C4-2B (cell line): ENCODE measurements at regions not wholly inside any gene's neighbourhood (a gene's known extent, or its start where the extent isn't known, plus 50 kb on each side); places are given as distances from the start of the nearest gene placed in this dataset.

Source experiments
- H3K27ac ChIP-seq: fragments of 450-650 bp; 2 replicates; pipeline ENCODE4 v1.5.1; 2017
- ZFX ChIP-seq: fragments of 450-650 bp; IDR thresholded peaks from 2 replicates; pipeline ENCODE4 v1.6.1; 2017
- TF ChIP-seq, protein P1 (sequence below): fragments of 450-650 bp; conservative IDR thresholded peaks from 2 replicates; pipeline ENCODE4 v1.5.1; 2017; ENCODE audit warnings: mild to moderate bottlenecking

DNA sequence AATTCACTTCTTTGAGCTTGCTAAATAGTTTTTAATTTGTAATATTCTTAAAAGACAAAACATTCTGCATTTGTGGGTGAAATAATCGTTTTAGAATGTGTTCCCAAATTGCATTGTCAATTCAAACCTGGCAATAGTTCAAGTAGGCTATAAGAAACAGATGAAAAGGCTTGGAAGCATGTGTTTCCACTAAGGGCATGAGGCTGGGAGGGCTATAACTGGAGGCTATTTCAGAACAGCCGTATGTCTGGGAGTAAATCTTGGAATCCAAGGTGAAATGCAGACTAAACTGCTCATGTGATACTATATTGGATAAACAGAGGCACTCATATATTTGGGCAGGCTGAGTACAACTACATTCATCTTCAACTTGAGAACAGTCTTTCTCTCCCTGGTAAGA lies 117.4 kb upstream of the GRPR start:
- TF ChIP-seq, protein P1, sequence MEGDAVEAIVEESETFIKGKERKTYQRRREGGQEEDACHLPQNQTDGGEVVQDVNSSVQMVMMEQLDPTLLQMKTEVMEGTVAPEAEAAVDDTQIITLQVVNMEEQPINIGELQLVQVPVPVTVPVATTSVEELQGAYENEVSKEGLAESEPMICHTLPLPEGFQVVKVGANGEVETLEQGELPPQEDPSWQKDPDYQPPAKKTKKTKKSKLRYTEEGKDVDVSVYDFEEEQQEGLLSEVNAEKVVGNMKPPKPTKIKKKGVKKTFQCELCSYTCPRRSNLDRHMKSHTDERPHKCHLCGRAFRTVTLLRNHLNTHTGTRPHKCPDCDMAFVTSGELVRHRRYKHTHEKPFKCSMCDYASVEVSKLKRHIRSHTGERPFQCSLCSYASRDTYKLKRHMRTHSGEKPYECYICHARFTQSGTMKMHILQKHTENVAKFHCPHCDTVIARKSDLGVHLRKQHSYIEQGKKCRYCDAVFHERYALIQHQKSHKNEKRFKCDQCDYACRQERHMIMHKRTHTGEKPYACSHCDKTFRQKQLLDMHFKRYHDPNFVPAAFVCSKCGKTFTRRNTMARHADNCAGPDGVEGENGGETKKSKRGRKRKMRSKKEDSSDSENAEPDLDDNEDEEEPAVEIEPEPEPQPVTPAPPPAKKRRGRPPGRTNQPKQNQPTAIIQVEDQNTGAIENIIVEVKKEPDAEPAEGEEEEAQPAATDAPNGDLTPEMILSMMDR, result no peak
- no peak for TF ChIP-seq ZFX
- H3K27ac ChIP-seq, result no peak overlapping the region

DNA sequence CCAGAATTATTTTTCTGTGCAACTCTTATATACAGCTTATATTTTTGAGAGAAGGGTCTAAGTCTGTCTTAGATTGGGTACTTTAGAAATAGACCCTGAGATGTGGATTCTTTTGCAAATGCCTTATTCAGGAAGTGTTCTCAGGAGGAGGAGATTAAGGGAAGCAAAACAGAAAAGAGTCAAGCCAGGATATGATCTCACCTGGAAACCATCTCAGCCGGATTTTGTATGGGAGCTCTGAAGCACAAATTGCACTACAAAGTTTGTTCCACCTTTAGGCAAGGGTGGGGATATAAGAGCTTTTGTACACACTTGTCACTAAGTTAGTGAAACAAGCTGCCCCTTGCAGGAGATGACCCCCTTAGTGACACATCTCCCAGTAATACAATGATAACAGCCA lies 121.2 kb upstream of the GRPR start:
- TF ChIP-seq ZFX, result no peak
- TF ChIP-seq, protein P1, result no peak
- H3K27ac ChIP-seq, result no peak overlapping the region

DNA sequence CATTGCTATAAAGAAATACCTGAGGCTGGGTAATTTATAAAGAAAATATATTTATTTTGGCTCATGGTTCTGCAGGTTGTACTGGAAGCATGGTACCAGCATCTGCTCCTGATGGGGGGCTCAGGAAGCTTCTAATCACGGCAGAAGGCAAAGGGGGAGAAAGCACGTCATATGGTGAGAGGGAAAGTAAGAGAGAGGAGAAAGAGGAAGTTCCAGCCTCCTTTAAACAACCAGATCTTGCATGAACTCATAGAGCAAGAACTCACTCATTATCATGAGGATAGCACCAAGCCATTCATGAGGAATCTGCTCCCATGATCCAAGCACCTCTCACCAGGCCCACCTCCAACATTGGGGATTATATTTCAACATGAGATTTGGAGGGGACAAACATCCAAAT lies 125.0 kb upstream of the GRPR start:
- no peak overlapping the region for H3K27ac ChIP-seq
- TF ChIP-seq, protein P1, result no peak
- TF ChIP-seq ZFX, result no peak

DNA sequence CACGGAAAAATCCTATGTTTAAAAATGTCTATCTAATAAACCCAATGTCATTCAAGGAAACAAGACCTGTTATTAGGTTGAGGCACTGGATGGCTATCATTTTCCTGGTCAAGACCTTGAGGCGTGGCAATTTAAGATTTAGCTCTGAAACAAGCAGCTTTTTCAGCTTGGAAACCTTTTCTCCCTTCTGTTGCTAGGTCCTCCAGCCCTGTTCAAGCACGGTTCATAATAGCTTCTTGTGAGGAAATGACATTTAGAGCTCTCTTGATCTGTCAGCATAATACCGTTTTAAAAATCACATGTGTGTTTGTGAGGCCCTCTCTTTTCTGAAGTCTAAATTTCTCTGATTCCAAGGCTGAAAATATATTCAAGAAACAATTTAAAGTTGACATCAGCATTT lies 133.6 kb upstream of the GRPR start:
- no peak for TF ChIP-seq ZFX
- TF ChIP-seq, protein P1, result no peak
- no peak overlapping the region for H3K27ac ChIP-seq

DNA sequence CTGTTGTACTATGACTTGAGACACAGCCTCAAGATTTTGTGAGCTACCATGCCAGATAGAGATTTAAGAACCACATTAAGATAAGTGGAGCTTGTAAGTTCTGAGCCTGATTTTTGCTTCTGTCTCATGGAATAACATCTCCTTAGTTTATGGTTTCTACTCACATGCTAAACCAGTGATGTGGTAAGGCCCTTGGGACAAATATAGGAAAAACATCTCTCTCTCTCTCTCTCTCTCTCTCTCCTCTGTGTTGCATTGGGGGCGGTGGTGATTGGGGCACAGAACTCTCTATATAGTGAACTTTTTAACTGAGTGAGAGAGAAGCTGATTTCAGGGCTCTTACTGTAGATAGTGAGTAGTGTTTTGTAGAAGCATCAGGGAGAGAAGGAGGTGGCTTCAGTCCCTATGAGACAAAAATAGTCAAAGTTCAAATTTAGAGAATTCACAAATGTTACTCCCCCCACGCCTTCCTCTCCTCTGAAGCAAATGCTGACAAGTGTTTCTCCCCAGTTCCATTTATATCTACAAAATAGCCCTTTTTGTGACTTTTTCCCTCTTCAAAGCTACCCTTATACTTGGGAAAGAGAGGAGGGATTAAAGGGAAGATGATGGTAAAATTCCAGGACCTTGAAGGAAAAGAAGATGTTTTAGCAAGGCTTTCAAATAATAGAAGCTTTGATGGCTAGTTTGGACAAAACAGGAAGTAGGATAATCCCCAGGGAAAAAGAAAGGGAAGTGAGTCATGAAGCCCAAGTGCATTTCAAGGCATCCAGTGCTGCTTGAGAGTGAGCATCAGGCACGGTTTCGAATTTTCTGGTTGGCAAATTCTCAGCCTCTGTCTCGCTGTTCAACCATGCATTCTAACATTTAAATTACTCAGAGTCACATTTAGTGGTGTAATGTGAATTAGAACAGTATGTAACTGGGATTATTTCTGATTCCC lies 134.3 kb upstream of the AP1S2 start:
- no peak overlapping the region for H3K27ac ChIP-seq
- TF ChIP-seq, protein P1, result no peak
- TF ChIP-seq ZFX, result no peak

DNA sequence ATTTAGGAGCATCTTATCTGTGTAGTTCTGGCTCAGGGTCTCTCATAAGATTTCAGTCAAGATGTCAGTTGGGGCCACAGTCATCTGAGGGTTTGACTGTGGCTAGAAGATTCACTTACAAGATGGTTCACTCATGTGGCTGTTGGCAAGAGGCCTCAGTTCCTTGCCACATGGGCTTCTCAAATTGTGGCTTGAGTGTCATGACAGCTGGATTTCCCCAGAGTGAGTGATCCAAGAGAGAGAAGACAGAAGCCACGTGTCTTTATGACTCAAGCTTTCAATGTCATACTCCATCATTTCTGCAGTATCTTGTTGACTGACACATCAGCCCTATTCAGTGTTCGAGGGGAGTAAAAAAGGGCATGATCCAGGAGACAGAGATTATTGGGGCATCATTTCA lies 131.3 kb upstream of the AP1S2 start:
- no peak overlapping the region for H3K27ac ChIP-seq
- no peak for TF ChIP-seq ZFX
- TF ChIP-seq, protein P1, result no peak

DNA sequence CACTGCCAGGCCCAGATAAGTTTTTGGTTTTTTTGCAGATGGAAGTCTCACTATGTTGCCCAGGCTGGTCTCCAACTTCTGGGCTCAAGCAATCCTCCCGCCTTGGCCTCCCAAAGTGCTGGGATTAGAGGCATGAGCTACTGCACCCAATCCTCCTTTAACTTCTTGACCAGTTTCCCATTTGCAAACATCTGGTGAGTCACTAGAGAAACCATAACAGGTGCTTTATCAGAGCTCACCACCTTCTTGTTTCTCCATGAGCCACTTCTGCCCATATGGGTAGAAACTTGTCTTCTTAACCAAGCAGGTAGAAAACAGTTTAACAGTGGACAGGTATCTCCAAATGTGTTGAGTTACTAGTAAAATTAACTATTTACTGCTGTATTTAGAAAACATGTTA lies 128.4 kb upstream of the AP1S2 start:
- no peak overlapping the region for H3K27ac ChIP-seq
- TF ChIP-seq, protein P1, result no peak
- TF ChIP-seq ZFX, result no peak
